Fibroblast of lung (primary cell): ENCODE measurements at regions not wholly inside any gene's neighbourhood (a gene's known extent, or its start where the extent isn't known, plus 50 kb on each side); places are given as distances from the start of the nearest gene placed in this dataset.

Source experiments
- CTCF ChIP-seq, 2 donors: IDR thresholded peaks in 1 of 2; conservative IDR thresholded peaks in 1 of 2; 1 replicate in 1 of 2; 2 replicates in 1 of 2; pipeline ENCODE4 v1.5.1; 2011 to 2012; ENCODE audit warnings: low read length in 2 of 2, control low read depth in 1 of 2, inconsistent platforms in 1 of 2, low read depth in 1 of 2, mild to moderate bottlenecking in 1 of 2
- EZH2 ChIP-seq: IDR thresholded peaks from 2 replicates; pipeline ENCODE4 v1.5.1; 2012; ENCODE audit warnings: low read length, control low read depth, mild to moderate bottlenecking; ENCODE audit errors: missing control alignments

- TF ChIP-seq CTCF (conservative IDR thresholded peaks at IDR 0.05 in 1 of 2, IDR thresholded peaks at IDR 0.05 in 1 of 2; ENCODE audit: low read depth in 1 of 2, low read length in 2 of 2) (no peak), EZH2 (no peak)
Measured at GRCh38 chr10:123434435-123435039, 231.6 kb upstream of the GPR26 start.
